AG09319 (cell line): ENCODE measurements at regions not wholly inside any gene's neighbourhood (a gene's known extent, or its start where the extent isn't known, plus 50 kb on each side); places are given as distances from the start of the nearest gene placed in this dataset.

Source experiments
- DNase-seq: peaks from one replicate; pipeline ENCODE4 v3.0.0-alpha.2; 2010; ENCODE audit warnings: low read depth; ENCODE audit errors: extremely low read depth
- CTCF ChIP-seq: IDR thresholded peaks from 2 replicates; pipeline ENCODE4 v1.5.1; 2011; ENCODE audit warnings: low read depth, mild to moderate bottlenecking, inconsistent platforms, low read length, moderate library complexity

- TF ChIP-seq CTCF: no peak
- no peak for DNase-seq
Measured at GRCh38 chr12:76193961-76194360, 109.5 kb upstream of the NAP1L1 start.

DNA sequence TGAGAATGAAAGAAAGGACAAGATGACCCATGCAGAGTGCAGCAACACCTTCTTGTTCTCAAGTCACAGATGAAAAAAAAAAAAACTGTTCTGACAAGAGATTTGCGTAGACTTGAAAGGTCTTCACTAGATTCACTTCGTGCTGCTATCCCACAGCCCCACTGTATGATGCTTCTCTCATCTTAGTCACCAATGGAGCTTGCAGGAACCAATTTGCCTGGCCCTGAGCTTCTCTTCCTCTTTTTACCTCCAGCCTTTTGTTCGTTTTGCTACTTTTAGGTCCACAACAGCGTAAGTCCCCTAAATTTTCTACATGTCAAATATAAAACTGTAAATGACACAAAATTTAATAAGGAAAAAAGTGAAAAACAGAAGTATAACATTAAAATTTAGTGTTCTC lies 107.9 kb upstream of the NAP1L1 start:
- no peak for DNase-seq
- TF ChIP-seq CTCF: no peak

DNA sequence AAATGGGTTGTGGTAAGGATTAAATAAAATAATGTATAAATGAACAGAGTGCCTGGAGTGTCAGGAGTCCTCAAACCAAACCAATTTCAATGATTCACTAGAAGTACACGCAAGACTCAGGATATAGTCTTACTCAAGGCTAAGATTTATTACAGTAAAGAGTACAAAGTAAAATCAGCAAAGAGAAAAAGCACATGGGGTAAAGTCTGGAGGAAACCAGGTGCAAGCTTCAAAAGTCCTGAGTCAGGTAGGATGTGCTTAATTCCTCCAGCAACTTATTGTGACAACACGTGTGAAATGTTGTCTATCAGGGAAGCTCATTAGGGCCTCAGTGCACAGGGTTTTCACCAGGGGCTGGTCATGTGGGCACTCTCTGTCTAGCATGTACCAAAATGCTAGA lies 105.8 kb upstream of the NAP1L1 start:
- no peak for DNase-seq
- TF ChIP-seq CTCF: no peak

DNA sequence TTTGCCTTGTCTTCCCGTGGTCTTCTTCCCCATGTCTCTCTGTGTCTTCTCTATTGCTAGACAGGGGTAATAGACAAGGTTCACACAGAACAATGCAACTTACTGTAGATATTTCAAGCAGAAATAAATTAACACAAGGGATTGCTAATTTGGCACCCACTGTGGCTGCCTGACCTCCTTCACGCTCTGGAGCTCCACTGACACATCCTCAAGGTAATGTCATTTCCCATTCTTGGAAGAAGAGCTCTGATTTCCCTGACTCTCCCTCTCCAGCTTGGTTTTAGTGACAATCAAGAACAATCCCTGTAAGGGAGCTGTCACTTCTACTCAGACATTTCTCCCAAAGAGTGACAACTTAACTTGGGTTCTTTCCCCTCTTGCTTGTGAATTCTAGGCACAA lies 105.4 kb upstream of the NAP1L1 start:
- no peak for DNase-seq
- TF ChIP-seq CTCF: no peak

DNA sequence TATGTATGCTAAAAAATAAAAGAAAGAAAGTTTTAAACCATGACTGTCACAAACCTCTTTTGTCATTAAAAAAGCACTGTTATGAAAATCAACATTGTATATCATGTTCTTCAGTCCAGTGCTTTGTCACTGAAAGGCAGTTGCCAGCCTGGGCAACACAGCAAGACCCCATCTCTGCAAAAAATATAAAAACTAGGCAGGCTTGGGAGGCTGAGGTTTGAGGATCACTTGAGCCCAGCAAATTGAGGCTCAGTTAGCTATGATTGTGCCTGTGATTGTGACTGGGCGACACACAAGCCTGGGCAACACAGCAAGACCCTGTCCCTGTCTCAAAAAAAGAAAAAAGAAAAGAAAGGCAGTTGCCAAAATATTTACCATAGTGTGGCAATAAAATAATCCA lies 102.7 kb upstream of the NAP1L1 start:
- DNase-seq: no peak
- no peak for TF ChIP-seq CTCF

DNA sequence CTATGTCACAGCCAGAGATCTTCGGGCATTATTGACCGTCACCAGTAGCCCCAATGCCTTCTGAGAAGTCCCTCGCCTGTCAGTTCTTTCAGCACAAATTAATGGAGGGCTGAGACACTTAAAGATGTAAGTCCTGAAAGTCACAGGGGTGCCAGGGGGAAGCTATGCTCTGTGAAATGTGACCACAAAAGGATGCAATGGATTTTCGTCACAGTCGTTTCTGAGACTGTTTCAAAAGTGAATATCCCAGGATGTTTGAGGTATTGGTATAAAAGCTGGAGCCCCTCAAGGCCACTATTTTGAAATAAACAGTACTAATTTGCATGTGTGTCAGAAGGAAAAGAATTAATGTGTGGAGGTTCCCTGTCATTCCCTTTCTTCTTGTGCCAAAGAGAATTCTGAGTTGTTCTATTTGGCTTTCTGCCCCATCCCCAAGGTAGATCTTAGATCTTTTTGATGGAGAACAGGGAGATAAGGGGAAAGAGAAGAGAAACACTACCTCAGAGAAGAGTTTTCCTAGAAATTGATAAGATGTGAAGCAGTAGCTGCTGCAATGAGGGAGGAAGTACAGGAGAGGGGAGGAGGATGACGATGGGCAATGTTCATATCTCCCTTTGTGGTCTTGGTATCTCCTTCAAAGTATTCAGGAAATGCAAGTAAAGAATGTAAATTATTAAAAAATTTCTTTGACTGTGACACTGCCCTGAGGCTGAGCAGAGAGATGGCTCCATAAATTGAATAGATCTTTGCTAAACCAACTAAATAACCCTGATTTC lies 101.8 kb upstream of the NAP1L1 start:
- TF ChIP-seq CTCF: no peak
- DNase-seq: no peak

GRCh38 chr12:76183459-76184186 lies 99.1 kb upstream of the NAP1L1 start:
- TF ChIP-seq CTCF: no peak
- DNase-seq: peak; percentile 84
